ENCODE measurements at regions not wholly inside any gene's neighbourhood (a gene's known extent, or its start where the extent isn't known, plus 50 kb on each side); places are given as distances from the start of the nearest gene placed in this dataset.

GRCh38 chr9:1461812-1462211 lies 411.7 kb downstream of the DMRT2 start:
- WGBS (ENCODE audit: insufficient coverage), result 93% methylated on average over 2 of the region's 4 CpGs
- no peak overlapping the region for H3K4me3 Mint-ChIP-seq

GRCh38 chr9:1462626-1463308 lies 412.6 kb downstream of the DMRT2 start:
- Histone ChIP-seq H3K79me2 (ENCODE audit: insufficient read depth, low read length) (no peaks in the 10 kb centered on the region), H4K20me1 (ENCODE audit: insufficient read depth, low read length) (no peaks in the 10 kb centered on the region), H2AFZ (ENCODE audit: insufficient read depth, low read depth, low read length, poor library complexity, severe bottlenecking) (no peak overlapping the region), H3K27ac (ENCODE audit: low read depth in 1 of 2, low read length in 2 of 2) (no peak overlapping the region), H3K9me3 (replicated peaks in 1 of 2; ENCODE audit: control insufficient read depth in 1 of 2, insufficient read depth in 1 of 2, low read length in 2 of 2) (no peaks in the 10 kb centered on the region), H3K36me3 (replicated peaks in 1 of 2; ENCODE audit: control insufficient read depth in 1 of 2, insufficient read depth in 2 of 2, low read length in 2 of 2) (no peaks in the 10 kb centered on the region), H3K4me1 (ENCODE audit: control insufficient read depth in 1 of 2, insufficient read depth in 2 of 2, low read length in 2 of 2) (no peaks in the 10 kb centered on the region), H3K9ac (ENCODE audit: insufficient read depth, low read length, poor library complexity, severe bottlenecking) (no peak overlapping the region), H3K27me3 (ENCODE audit: control insufficient read depth in 2 of 2, insufficient read depth in 2 of 2, low read length in 2 of 2) (no peaks in the 10 kb centered on the region), H3K4me3 (replicated peaks in 1 of 3; ENCODE audit: low read depth in 2 of 3, low read length in 3 of 3) (no peak overlapping the region), H3K4me2 (replicated peaks; ENCODE audit: extremely low read depth, low read length, poor library complexity, severe bottlenecking) (no peak overlapping the region)
- Mint-ChIP-seq H3K4me3 (no peak overlapping the region), H3K27ac (no peak overlapping the region), H3K36me3 (no peaks in the 10 kb centered on the region), H3K27me3 (ENCODE audit: low read depth in 3 of 3) (peaks cover 1 to 3% (median 2%) of the 10 kb centered on the region in 3 donors), H3K9me3 (peaks cover 0 to 3% (median 0%) of the 10 kb centered on the region in 7 donors), H3K4me1 (no peaks in the 10 kb centered on the region)
- TF ChIP-seq CTCF (IDR thresholded peaks at IDR 0.05), result no peak
- DNase-seq, result no peak
- intact Hi-C loops (cut with micrococcal nuclease), result no loop called here
- 80% methylated on average over 1 of the region's 4 CpGs for WGBS (ENCODE audit: insufficient coverage)

More at GRCh38 chr9:1461812-1462211, 411.7 kb downstream of the DMRT2 start:
- Mint-ChIP-seq H3K36me3 (no peaks in the 10 kb centered on the region), H3K27me3 (ENCODE audit: low read depth in 3 of 3) (peaks cover 1 to 3% (median 2%) of the 10 kb centered on the region in 3 donors), H3K4me1 (no peaks in the 10 kb centered on the region), H3K9me3 (peaks cover 0 to 3% (median 0%) of the 10 kb centered on the region in 7 donors), H3K27ac (no peak overlapping the region)
- Histone ChIP-seq H3K36me3 (replicated peaks in 1 of 2; ENCODE audit: control insufficient read depth in 1 of 2, insufficient read depth in 2 of 2, low read length in 2 of 2) (no peaks in the 10 kb centered on the region), H2AFZ (ENCODE audit: insufficient read depth, low read depth, low read length, poor library complexity, severe bottlenecking) (no peak overlapping the region), H3K4me1 (ENCODE audit: control insufficient read depth in 1 of 2, insufficient read depth in 2 of 2, low read length in 2 of 2) (no peaks in the 10 kb centered on the region), H3K9me3 (replicated peaks in 1 of 2; ENCODE audit: control insufficient read depth in 1 of 2, insufficient read depth in 1 of 2, low read length in 2 of 2) (no peaks in the 10 kb centered on the region), H3K4me2 (replicated peaks; ENCODE audit: extremely low read depth, low read length, poor library complexity, severe bottlenecking) (no peak overlapping the region), H3K9ac (ENCODE audit: insufficient read depth, low read length, poor library complexity, severe bottlenecking) (no peak overlapping the region), H3K27ac (ENCODE audit: low read depth in 1 of 2, low read length in 2 of 2) (no peak overlapping the region), H4K20me1 (ENCODE audit: insufficient read depth, low read length) (no peaks in the 10 kb centered on the region), H3K79me2 (ENCODE audit: insufficient read depth, low read length) (no peaks in the 10 kb centered on the region), H3K4me3 (replicated peaks in 1 of 3; ENCODE audit: low read depth in 2 of 3, low read length in 3 of 3) (no peak overlapping the region), H3K27me3 (ENCODE audit: control insufficient read depth in 2 of 2, insufficient read depth in 2 of 2, low read length in 2 of 2) (no peaks in the 10 kb centered on the region)
- intact Hi-C loops (cut with micrococcal nuclease), result no loop called here
- no peak for DNase-seq
- no peak for TF ChIP-seq CTCF (IDR thresholded peaks at IDR 0.05)

All from CD14-positive monocyte (primary cell).